ENCODE measurements at regions not wholly inside any gene's neighbourhood (a gene's known extent, or its start where the extent isn't known, plus 50 kb on each side); places are given as distances from the start of the nearest gene placed in this dataset.

DNA sequence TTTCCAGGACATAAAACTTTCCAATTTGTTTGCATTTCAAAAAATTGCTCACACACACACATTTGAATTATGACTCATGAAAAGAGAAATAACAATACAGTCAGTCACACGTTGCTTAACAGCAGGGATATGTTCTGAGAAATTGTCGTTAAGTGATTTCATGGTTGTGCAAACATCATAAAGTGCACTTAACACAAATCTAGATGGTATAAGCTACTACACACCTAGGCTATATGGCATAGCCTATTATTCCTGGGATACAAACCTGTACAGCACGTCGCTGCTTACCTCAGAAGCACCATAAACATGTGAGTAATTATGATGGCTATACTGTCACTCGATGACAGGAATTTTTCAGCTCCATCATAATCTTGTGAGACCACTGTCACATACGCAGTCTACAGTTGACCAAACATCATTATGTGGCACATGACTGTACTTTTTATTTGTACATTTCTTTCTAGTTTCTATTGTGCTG lies 378.2 kb downstream of the ACTL7B start:
- Histone ChIP-seq H4K20me1 (ENCODE audit: insufficient read depth, low read length) (no peaks in the 10 kb centered on the region), H2AFZ (ENCODE audit: insufficient read depth, low read depth, low read length, poor library complexity, severe bottlenecking) (no peak overlapping the region), H3K4me3 (replicated peaks in 1 of 3; ENCODE audit: low read depth in 2 of 3, low read length in 3 of 3) (no peak overlapping the region), H3K4me2 (replicated peaks; ENCODE audit: extremely low read depth, low read length, poor library complexity, severe bottlenecking) (no peak overlapping the region), H3K9ac (ENCODE audit: insufficient read depth, low read length, poor library complexity, severe bottlenecking) (no peak overlapping the region), H3K27me3 (ENCODE audit: control insufficient read depth in 2 of 2, insufficient read depth in 2 of 2, low read length in 2 of 2) (no peaks in the 10 kb centered on the region), H3K36me3 (replicated peaks in 1 of 2; ENCODE audit: control insufficient read depth in 1 of 2, insufficient read depth in 2 of 2, low read length in 2 of 2) (no peaks in the 10 kb centered on the region), H3K27ac (ENCODE audit: low read depth in 1 of 2, low read length in 2 of 2) (no peak overlapping the region), H3K79me2 (ENCODE audit: insufficient read depth, low read length) (no peaks in the 10 kb centered on the region), H3K4me1 (ENCODE audit: control insufficient read depth in 1 of 2, insufficient read depth in 2 of 2, low read length in 2 of 2) (no peaks in the 10 kb centered on the region), H3K9me3 (replicated peaks in 1 of 2; ENCODE audit: control insufficient read depth in 1 of 2, insufficient read depth in 1 of 2, low read length in 2 of 2) (no peaks in the 10 kb centered on the region)
- no peak overlapping the region for H3K27ac Mint-ChIP-seq
- H3K27me3 Mint-ChIP-seq (ENCODE audit: low read depth in 3 of 3), result peaks cover 0 to 4% (median 0%) of the 10 kb centered on the region in 3 donors
- H3K9me3 Mint-ChIP-seq, result no peaks in the 10 kb centered on the region
- no CpG with 5 or more reads among the region's 6 CpGs for WGBS (ENCODE audit: insufficient coverage)
- intact Hi-C loops (cut with micrococcal nuclease), result loop anchor here in 1 of 2 donors (1.0 kb wide), 1 partner anchor 8 kb away; no protein-coding TSS in a partner anchor
- H3K4me3 Mint-ChIP-seq, result no peak overlapping the region
- H3K36me3 Mint-ChIP-seq, result no peaks in the 10 kb centered on the region
- H3K4me1 Mint-ChIP-seq, result peaks cover 2% of the 10 kb centered on the region
- TF ChIP-seq, protein P1, sequence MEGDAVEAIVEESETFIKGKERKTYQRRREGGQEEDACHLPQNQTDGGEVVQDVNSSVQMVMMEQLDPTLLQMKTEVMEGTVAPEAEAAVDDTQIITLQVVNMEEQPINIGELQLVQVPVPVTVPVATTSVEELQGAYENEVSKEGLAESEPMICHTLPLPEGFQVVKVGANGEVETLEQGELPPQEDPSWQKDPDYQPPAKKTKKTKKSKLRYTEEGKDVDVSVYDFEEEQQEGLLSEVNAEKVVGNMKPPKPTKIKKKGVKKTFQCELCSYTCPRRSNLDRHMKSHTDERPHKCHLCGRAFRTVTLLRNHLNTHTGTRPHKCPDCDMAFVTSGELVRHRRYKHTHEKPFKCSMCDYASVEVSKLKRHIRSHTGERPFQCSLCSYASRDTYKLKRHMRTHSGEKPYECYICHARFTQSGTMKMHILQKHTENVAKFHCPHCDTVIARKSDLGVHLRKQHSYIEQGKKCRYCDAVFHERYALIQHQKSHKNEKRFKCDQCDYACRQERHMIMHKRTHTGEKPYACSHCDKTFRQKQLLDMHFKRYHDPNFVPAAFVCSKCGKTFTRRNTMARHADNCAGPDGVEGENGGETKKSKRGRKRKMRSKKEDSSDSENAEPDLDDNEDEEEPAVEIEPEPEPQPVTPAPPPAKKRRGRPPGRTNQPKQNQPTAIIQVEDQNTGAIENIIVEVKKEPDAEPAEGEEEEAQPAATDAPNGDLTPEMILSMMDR (IDR thresholded peaks at IDR 0.05), result no peak
- DNase-seq, result peak in 1 of 3 donors; percentile 28

DNA sequence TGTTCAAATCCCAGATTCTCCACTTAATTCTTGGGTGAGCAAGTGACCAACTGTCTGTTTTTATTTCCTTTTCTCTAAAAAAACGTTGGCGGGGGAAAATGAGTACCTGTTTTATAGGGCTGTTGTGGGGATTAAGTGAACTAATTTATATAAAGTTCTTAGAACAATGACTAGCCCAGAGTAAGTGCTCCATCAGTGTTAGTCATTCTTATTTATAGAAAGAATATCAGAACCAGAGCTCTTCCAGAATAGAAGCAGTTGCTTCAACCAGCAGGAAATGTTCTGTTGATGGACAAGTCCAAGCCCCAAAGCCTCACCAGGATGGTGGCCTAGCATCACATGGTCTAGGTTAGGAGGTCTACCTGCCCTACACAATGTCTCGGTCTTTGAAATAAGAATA lies 379.2 kb downstream of the ACTL7B start:
- H4K20me1 ChIP-seq (ENCODE audit: insufficient read depth, low read length), result no peaks in the 10 kb centered on the region
- Mint-ChIP-seq H3K27ac (no peak overlapping the region), H3K36me3 (no peaks in the 10 kb centered on the region), H3K27me3 (ENCODE audit: low read depth in 3 of 3) (peaks cover 0 to 4% (median 0%) of the 10 kb centered on the region in 3 donors), H3K4me3 (no peak overlapping the region), H3K9me3 (no peaks in the 10 kb centered on the region), H3K4me1 (peaks cover 2% of the 10 kb centered on the region)
- no peaks in the 10 kb centered on the region for H3K79me2 ChIP-seq (ENCODE audit: insufficient read depth, low read length)
- intact Hi-C loops (cut with micrococcal nuclease), result no loop called here
- no peak overlapping the region for H3K27ac ChIP-seq (ENCODE audit: low read depth in 1 of 2, low read length in 2 of 2)
- no peak overlapping the region for H3K9ac ChIP-seq (ENCODE audit: insufficient read depth, low read length, poor library complexity, severe bottlenecking)
- TF ChIP-seq, protein P1 (IDR thresholded peaks at IDR 0.05), result no peak
- H3K4me3 ChIP-seq (replicated peaks in 1 of 3; ENCODE audit: low read depth in 2 of 3, low read length in 3 of 3), result no peak overlapping the region
- DNase-seq, result no peak
- no peaks in the 10 kb centered on the region for H3K27me3 ChIP-seq (ENCODE audit: control insufficient read depth in 2 of 2, insufficient read depth in 2 of 2, low read length in 2 of 2)
- WGBS (ENCODE audit: insufficient coverage), result no CpG with 5 or more reads among the region's 3 CpGs
- H3K4me1 ChIP-seq (ENCODE audit: control insufficient read depth in 1 of 2, insufficient read depth in 2 of 2, low read length in 2 of 2), result no peaks in the 10 kb centered on the region
- no peaks in the 10 kb centered on the region for H3K9me3 ChIP-seq (replicated peaks in 1 of 2; ENCODE audit: control insufficient read depth in 1 of 2, insufficient read depth in 1 of 2, low read length in 2 of 2)
- H3K4me2 ChIP-seq (replicated peaks; ENCODE audit: extremely low read depth, low read length, poor library complexity, severe bottlenecking), result no peak overlapping the region
- H2AFZ ChIP-seq (ENCODE audit: insufficient read depth, low read depth, low read length, poor library complexity, severe bottlenecking), result no peak overlapping the region
- no peaks in the 10 kb centered on the region for H3K36me3 ChIP-seq (replicated peaks in 1 of 2; ENCODE audit: control insufficient read depth in 1 of 2, insufficient read depth in 2 of 2, low read length in 2 of 2)

Data from CD14-positive monocyte (primary cell).